RWPE1 (cell line): ENCODE measurements at regions not wholly inside any gene's neighbourhood (a gene's known extent, or its start where the extent isn't known, plus 50 kb on each side); places are given as distances from the start of the nearest gene placed in this dataset.

Experiments
- CTCF ChIA-PET: fragments of 350-600 bp; sonication (Branson Sonifier 250); formaldehyde crosslinking; extraction: SDS; loops from one replicate; lab custom pipeline; 2021; lab: Yijun Ruan, JAX
- POLR2A ChIA-PET: fragments of 400-600 bp; formaldehyde crosslinking; extraction: SDS; loops from one replicate; lab custom pipeline; 2020; ENCODE audit warnings: antibody characterized with exemption; ENCODE audit not compliant: low non-redundant PET; lab: Yijun Ruan, JAX
- DNase-seq: peaks from one replicate; pipeline ENCODE4 v3.0.0; 2012; ENCODE audit warnings: low spot score
- H3K27ac ChIP-seq: fragments of 450-650 bp; 2 replicates; pipeline ENCODE4 v1.5.1; 2017
- CTCF ChIP-seq: fragments of 450-650 bp; conservative IDR thresholded peaks from 2 replicates; pipeline ENCODE4 v1.5.1; 2017; ENCODE audit warnings: low read depth, mild to moderate bottlenecking

GRCh38 chr10:105879401-105879800, 1238.3 kb downstream of the SORCS3 start:
- no peak for DNase-seq
- POLR2A ChIA-PET: no interaction called here
- CTCF ChIA-PET: no interaction called here
- no peak overlapping the region for H3K27ac ChIP-seq
- TF ChIP-seq CTCF: no peak

GRCh38 chr10:105875050-105875449, 1234.0 kb downstream of the SORCS3 start:
- TF ChIP-seq CTCF: no peak
- DNase-seq: no peak
- POLR2A ChIA-PET: no interaction called here
- CTCF ChIA-PET: no interaction called here
- H3K27ac ChIP-seq: no peak overlapping the region

- ChIA-PET POLR2A (no interaction called here), CTCF (no interaction called here)
- no peak overlapping the region for H3K27ac ChIP-seq
- DNase-seq: no peak
- no peak for TF ChIP-seq CTCF
These were observed 1231.6 kb downstream of the SORCS3 start for GRCh38 chr10:105872665-105873064.

GRCh38 chr10:105868935-105869334, 1227.8 kb downstream of the SORCS3 start:
- no peak for DNase-seq
- no peak overlapping the region for H3K27ac ChIP-seq
- POLR2A ChIA-PET: no interaction called here
- no peak for TF ChIP-seq CTCF
- CTCF ChIA-PET: interaction anchor here (0.5 kb wide), 1 partner anchor 19 kb away, joined by 4 read pairs; no protein-coding TSS in a partner anchor

- no peak for DNase-seq
- ChIA-PET POLR2A (no interaction called here), CTCF (no interaction called here)
- no peak for TF ChIP-seq CTCF
- no peak overlapping the region for H3K27ac ChIP-seq
These were observed 1223.8 kb downstream of the SORCS3 start for GRCh38 chr10:105864854-105865253.

GRCh38 chr10:105857268-105858264, 1216.5 kb downstream of the SORCS3 start:
- no peak for TF ChIP-seq CTCF
- ChIA-PET POLR2A (no interaction called here), CTCF (no interaction called here)
- H3K27ac ChIP-seq: no peak overlapping the region
- DNase-seq: no peak
